ENCODE measurements at regions not wholly inside any gene's neighbourhood (a gene's known extent, or its start where the extent isn't known, plus 50 kb on each side); places are given as distances from the start of the nearest gene placed in this dataset.

DNA sequence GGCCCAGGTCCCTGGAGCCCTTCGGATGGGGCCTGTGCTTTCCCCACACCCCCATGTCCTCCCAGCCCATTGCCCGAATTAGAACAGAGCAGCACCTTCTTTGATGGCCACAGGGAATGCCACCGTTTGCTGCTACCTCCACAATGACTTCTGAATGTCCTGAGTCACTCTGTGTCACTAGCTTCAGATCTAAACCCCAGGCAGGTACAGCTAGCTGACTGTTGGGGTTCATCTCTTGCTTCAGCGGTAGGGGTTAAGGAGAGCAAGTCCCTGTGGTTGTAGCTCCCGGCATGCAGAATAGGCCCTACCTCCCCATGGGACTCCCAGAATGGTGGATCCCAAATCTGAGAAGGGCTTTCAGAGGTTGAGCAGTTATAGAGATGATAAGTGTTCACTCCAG lies 291.1 kb upstream of the POU3F1 start:
- no peak overlapping the region for H3K4me3 ChIP-seq
- peak overlapping the region in 1 of 21 experiments; percentile 13 for H3K27ac ChIP-seq

- Histone ChIP-seq H3K27ac (peak overlapping the region in 1 of 21 experiments; percentile 13), H3K4me3 (no peak overlapping the region)
Observed at GRCh38 chr1:38336961-38337360, 290.4 kb upstream of the POU3F1 start.

GRCh38 chr1:38336301-38336923 lies 289.8 kb upstream of the POU3F1 start:
- Histone ChIP-seq H3K4me3 (no peak overlapping the region), H3K27ac (no peak overlapping the region)

DNA sequence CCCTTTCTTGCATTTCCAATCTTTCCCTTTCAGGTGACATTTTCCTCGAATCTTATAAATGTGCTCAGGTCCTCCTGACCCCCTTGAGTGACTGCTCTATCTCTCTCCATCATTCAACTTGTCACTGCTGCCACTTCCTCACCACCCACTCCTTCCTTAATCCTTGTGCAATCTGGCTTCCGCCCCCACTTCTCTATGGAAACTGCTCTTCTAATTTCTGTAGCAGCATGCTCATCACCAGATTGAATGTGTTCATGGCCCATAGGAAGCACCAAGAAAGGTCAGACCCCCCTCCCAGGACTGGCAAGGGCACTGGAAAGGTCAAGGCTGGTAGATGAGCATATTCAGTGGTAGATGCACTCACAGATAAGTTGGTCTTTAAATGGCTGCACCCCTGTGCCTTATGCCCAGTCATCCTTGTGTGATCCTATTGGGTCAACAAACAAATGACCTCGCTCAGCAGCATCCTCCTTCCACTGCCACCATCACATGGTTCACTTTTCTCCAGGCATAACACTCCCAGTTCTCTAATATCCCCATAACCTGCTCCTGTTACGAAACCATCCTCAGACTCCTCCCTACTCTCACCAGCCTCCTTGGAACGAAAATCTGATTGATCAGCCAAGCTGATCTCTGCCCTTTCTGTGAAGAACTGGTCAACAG lies 288.5 kb upstream of the POU3F1 start:
- H3K27ac ChIP-seq, result no peak overlapping the region
- H3K4me3 ChIP-seq, result no peak overlapping the region

- no peak overlapping the region for H3K4me3 ChIP-seq
- H3K27ac ChIP-seq, result peak overlapping the region in 1 of 21 experiments; percentile 11
Observed at GRCh38 chr1:38332649-38333310, 286.2 kb upstream of the POU3F1 start.

- H3K4me3 ChIP-seq, result no peak overlapping the region
- peak overlapping the region in 3 of 21 experiments; percentile 10 to 23 (median 11) for H3K27ac ChIP-seq
Observed at GRCh38 chr1:38331496-38332210, 285.1 kb upstream of the POU3F1 start.

DNA sequence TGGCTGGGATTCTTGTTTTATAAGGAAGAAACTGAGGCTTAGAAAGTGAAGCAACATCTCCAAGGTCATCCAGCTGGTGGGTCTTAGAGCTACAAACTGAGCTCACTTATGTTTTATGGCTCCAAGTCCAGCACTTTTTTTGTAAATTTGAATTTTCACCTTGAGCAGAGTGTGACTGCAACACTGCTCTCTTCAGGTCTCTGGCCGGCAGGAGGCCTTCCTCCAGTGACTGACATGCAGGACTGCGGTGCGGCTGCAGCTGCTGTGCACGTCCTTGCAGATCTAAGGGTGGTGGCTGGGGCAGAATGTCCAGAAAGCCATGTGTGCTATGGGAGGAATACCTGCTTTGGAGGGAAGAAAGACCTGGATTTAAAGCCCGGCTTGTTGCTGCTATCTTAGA lies 284.2 kb upstream of the POU3F1 start:
- Histone ChIP-seq H3K27ac (no peak overlapping the region), H3K4me3 (no peak overlapping the region)

DNA sequence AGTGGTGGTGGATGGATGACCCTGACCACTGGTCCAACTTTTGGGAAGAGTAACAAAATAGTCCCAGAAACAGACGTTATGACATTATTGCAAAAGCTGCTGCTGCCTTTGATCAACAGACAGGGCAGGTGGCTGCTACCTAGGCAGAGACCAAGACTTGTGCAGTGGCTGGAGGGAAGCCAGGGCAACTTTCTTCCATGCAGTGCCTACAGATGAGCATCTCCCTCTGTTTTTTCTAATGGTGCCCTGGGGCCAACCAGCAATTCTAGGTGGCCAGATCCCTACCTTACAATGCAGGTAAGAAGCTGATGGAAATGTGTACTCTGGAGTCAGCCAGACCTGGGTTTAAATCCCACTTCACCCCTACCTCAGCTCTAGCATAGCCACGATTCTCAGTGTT lies 283.1 kb upstream of the POU3F1 start:
- Histone ChIP-seq H3K27ac (no peak overlapping the region), H3K4me3 (no peak overlapping the region)

DNA sequence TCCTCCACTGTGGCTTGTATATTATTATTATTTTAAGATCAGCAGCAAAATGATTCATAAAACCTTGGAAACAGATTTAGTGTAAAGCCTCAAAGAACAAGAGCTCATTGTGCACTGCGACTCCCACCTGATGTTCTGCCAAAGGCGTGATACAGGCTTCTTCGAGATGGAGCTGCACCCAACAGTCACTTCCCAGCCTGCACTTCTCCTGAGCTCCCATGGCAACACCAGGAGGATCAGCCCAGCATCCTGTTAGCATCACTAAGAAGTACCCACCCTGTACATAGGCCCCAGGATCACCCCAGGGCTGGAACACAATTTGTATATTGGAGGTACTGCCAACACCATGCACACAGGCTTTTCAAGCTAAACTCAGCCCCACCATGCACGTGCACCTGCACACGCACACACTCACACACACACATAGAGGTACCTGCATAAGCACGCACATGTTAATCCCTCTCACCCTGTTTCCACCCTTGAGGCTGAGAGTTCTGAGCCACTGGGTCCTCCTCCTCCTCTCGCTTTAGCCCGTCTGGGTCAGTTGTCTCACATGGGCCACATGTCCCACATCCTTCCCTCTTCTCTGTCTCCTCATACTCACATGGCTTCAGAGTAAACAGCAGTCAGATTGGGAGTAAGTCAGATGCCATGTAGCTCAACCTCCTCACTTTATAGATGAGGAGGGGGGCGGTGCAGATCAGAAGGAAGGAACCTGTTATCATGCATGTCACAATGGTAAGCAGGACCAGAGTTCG lies 281.9 kb upstream of the POU3F1 start:
- no peak overlapping the region for H3K4me3 ChIP-seq
- no peak overlapping the region for H3K27ac ChIP-seq

DNA sequence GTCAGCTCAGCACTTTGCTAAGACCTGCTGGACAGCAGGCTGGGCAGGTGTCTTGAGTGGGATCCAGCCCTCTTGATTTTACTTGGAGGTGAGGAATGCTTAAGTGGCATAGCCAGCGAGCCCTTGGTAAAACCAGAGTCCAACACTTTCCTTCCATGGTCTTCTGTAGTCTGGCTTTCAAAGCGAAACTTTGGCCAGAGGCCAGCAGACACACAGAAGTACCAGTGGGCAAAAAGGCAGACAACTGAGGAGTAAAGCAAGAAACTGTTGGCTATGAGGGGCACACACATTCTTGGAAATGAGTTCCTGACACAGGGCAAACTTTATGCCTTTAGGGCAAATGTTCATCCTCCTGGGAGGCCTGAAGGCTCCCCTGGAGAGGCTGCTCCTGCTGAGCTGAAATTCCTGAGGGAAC lies 281.0 kb upstream of the POU3F1 start:
- no peak overlapping the region for H3K27ac ChIP-seq

GRCh38 chr1:38326856-38327255 lies 280.3 kb upstream of the POU3F1 start:
- Histone ChIP-seq H3K27ac (no peak overlapping the region), H3K4me3 (no peak overlapping the region)

More for the DNA sequence above, 281.0 kb upstream of the POU3F1 start:
- no peak overlapping the region for H3K4me3 ChIP-seq

DNA sequence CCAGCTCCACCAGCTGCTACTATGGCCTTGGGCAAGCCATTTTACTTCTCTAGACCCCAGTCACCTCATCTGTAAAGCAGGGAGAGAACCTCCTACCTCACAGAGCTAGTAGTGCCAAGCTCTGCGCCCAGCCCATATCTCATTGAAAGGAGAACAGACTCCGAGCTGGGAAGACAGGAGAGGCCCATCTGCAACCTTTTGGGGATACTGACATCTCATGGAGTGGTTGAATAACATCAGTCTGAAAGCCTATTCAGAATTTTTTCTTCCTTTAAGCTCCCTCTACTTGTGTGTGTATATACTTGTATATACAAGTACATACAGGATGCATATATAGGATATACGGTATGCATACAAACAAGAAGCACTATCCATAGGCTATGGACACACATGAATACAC lies 279.5 kb upstream of the POU3F1 start:
- no peak overlapping the region for H3K27ac ChIP-seq

GRCh38 chr1:38312753-38313152 lies 266.2 kb upstream of the POU3F1 start:
- H3K4me3 ChIP-seq, result no peak overlapping the region

More for the DNA sequence above, 279.5 kb upstream of the POU3F1 start:
- no peak overlapping the region for H3K4me3 ChIP-seq

GRCh38 chr1:38310079-38310478 lies 263.5 kb upstream of the POU3F1 start:
- H3K27ac ChIP-seq, result no peak overlapping the region
- H3K4me3 ChIP-seq, result no peak overlapping the region

More at GRCh38 chr1:38312753-38313152, 266.2 kb upstream of the POU3F1 start:
- H3K27ac ChIP-seq, result no peak overlapping the region

DNA sequence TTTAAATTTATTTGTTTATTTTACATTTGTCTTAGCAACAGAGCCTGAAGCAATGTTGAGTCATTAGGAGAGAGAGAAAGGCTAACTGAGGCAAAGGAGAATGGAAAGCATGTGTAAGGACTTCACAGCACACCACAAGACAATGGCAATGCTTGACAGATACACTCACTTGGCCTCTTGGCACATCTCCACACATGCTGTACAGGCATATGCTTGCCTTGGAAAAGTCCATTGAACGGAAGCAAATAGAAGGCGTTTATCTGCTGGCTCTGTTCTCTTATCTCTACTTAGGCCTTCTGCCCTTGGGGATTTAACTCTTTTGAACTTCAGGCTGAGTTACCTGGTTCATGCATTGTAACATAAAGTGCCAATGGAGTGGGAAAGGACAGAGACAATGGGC lies 262.2 kb upstream of the POU3F1 start:
- Histone ChIP-seq H3K4me3 (no peak overlapping the region), H3K27ac (no peak overlapping the region)

GRCh38 chr1:38305666-38306065 lies 259.1 kb upstream of the POU3F1 start:
- Histone ChIP-seq H3K27ac (no peak overlapping the region), H3K4me3 (no peak overlapping the region)

DNA sequence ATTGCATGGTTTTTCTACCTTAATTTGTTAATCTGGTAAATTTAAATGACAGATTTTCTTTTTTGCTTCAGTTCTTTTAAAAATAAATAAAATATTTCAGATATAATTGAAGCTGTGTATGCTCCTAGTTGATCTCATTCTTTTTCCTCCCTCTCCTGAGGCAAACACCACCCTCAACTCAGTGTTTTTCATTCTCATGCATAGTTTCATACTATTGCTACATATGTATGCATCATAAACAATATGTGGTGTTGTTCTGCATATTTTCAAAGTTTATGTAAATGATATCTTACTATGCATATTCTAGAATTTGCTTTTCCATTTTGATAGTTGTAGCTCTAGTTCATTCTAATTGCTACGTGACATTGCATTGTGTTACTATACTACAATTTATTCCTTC lies 257.2 kb upstream of the POU3F1 start:
- no peak overlapping the region for H3K4me3 ChIP-seq
- H3K27ac ChIP-seq, result no peak overlapping the region

- Histone ChIP-seq H3K27ac (no peak overlapping the region), H3K4me3 (no peak overlapping the region)
Observed at GRCh38 chr1:38301040-38301439, 254.4 kb upstream of the POU3F1 start.

GRCh38 chr1:38300616-38301015 lies 254.0 kb upstream of the POU3F1 start:
- Histone ChIP-seq H3K4me3 (no peak overlapping the region), H3K27ac (no peak overlapping the region)

GRCh38 chr1:38297842-38298241 lies 251.2 kb upstream of the POU3F1 start:
- no peak overlapping the region for H3K4me3 ChIP-seq
- H3K27ac ChIP-seq, result no peak overlapping the region
